LoVo (cell line): ENCODE measurements at regions not wholly inside any gene's neighbourhood (a gene's known extent, or its start where the extent isn't known, plus 50 kb on each side); places are given as distances from the start of the nearest gene placed in this dataset.

Source experiments
- DNase-seq: peaks from one replicate; pipeline ENCODE4 v3.0.0-alpha.2; 2016; ENCODE audit warnings: low spot score

DNA sequence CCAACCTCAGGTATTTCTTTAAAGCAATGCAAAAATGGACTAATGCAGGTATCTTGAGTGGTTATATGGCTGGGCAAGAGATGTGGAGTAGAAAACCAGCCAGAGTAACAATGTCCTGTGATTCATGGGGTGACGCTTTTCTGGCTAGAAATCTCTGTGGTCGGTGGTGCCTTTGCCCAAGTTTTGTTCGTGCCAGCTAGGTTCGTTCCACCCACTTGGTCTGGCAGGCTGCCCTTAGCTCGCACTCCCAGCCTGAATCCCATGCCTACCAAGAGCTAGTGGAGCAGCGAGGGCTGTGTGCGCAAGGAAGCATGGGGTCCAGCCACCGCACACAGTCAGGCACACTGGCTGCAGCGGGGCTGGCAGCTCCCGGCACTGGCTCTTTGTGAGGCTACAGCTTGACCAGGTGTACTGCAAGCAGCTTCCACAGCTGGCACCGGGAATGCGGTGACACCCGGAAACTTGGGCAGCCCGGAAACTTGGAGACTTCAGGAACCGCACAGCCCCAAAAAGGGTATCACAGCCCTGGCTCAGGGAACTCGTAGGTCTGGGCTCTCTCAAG lies 349.6 kb upstream of the PCDH20 start:
- DNase-seq = no peak

DNA sequence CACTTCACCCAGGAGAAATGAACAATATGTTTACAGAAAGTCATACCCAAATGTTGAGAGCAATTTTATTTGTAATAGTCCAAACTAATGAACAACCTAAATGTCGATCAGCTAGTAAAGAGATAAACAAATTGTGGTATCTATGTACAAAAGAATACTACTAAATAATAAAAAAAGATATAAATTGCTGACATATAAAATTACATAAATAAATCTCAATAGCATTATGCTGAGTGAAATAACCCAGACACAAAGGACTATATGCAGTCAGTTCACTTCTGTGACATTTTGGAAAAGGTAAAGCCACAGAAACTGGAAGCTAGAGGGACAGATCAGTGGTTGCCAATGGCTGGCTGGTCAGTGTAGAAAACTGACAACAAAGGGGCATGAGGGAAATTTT lies 346.0 kb upstream of the PCDH20 start:
- no peak for DNase-seq

DNA sequence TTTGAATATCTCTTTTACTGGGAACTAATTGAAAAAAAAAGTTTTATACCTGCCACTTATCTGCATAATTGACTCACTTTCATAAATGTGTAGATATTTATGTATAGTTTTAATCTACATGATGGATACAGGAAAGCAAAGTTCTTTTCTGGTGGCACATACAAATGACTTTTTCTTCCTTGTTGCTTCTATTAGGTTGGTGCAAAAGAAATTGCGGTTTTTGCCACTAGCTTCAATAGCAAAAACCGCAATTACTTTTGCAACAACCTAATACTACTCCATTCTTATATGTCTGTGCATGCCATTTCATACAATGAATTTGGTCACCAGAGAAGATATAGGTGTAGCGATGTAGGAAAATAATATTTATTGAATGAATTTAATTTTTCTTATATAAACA lies 344.5 kb upstream of the PCDH20 start:
- DNase-seq = no peak

DNA sequence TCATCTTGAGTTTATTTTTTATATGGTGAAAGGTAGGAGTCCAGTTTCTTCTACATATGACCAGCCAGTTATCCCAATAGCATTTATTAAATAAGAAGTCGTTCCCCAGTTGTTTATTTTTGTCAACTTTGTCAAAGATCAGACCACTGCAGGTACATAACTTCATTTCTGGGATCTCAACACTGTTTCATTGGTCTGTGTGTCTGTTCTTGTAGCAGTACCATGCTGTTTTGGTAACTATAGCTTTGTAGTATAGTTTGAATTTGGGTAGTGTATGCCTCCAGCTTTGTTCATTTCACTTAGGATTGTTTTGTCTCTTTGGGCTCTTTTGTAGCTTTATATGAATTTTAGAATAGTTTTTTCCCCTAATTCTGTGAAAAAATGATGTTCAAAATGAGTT lies 340.4 kb upstream of the PCDH20 start:
- no peak for DNase-seq

DNA sequence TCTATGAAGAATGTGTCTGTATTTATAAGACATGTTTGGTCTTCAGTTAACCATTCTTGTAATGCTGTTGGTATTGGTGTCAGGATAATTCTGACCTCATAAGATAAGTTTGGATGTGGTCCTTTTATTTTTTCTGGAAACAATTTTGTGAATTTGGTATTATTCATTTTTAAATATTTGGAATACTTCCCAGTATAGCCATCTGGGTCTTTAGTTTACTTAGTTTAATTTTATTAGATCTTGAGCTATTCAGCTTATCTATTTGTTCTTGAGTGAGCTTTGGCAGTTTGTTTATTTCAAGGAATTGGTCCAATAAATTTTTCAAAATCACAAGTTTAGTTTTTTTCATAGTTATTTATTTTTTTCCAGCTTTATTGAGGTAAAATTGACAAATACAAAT lies 335.4 kb upstream of the PCDH20 start:
- DNase-seq = no peak

DNA sequence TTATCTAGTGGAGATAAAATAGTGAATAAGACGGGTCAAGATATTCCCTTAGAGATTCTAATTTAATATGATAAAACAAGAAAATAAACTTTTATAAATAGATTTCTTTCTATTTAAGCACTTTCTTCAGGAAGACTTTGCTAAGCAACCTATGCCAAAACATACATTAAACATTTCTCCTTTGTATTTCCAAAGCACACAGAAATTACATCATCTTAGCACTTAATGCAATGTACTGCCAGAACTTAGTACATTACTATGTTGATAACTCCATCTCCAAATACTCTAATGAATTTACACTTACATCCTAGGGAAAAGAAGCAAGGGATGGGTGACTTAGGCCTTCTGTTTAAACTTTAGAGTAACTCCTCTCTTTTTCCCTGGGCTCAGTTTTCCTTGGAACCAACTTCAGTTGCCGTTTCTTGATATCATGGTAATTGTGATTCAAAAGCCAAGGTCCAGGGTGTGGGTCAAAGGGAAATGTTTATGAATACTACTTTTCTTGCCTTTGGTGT lies 322.6 kb upstream of the PCDH20 start:
- no peak for DNase-seq

DNA sequence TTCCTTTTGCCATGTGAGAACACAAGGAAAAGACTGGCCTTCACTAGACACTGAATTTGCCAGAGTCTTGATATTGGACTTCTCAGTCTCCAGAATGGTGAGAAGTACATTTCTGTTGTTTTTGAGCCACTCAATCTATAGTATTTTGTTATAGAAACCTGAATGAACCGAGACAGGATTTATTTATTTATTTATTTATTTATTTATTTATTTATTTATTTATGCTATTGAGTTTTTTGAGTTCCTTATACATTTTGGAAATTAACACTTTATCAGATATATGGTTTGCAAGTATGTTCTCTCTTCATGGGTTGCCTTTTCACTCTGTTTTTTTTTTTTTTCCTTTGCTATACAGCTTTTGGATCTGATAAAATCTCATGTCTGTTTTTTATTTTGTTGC lies 319.0 kb upstream of the PCDH20 start:
- DNase-seq = no peak

DNA sequence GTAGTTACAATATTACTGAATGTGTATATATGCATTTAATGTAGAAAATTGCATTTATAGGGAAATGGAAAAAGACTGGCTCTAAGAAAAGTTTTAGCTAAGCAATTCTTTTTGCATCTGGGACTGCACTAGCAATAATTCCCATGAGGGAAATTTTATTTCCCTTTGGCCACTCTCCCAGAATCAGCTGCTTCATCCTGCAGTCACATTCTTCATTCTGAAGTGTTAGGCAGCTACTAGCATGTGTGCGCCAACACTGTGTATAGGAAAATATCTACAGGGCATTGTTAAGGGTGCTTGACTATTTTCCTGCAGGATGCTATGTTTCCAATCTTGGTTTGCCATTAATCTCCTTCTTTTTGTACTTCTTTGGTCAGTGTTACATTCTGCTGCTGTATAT lies 312.8 kb upstream of the PCDH20 start:
- no peak for DNase-seq

DNA sequence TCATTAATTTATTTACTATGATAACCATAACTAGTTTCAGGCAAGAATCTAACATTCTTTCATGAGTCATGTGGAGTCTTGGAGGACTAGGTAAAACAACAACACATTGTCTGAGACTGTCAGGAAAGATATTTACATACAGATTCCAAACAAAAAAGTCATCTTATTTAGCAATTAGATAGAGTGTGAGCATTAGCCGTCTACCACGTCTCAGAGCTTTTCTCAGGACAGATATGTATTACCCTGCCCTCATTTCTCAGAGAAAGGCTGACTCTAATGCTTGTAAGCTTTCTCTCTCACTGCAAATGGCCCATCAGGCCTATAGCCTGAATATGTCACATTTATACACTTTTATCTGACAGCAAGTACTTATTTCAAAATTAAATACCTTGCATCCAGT lies 312.1 kb upstream of the PCDH20 start:
- no peak for DNase-seq

DNA sequence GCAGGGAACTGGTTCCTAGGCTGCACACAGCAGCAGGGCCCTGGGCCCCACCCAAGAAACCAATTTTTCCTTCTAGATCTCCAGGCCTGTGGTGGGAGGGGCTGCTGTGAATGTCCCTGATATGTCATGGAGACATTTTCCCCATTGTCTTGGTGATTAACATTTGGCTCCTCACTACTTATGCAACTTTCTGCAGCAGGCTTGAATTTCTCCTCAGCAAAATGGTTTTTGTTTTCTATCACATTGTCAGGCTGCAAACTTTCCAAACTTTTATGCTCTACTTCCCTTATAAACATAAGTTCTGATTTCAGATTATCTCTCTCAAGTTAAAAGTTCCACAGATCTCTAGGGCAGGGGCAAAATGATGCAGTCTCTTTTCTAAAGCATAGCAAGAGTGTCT lies 310.2 kb upstream of the PCDH20 start:
- no peak for DNase-seq

DNA sequence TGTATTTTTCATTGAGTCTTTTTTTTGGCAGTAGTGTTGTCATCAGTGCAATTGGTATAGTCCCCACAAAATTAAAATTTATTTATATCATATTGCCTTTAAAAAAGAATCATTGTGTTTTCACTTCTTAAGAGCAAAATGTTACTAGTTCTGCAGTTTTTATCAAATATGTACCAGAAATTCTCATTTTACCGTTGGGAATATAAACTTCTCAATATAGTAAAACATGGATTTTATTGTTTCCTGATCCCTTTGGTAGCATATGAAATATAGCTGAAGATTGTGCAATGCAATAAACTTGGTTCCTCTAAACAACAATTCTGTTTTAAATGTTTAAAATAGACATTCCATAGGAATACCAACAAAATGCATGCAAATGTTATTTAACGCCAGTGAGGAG lies 306.5 kb upstream of the PCDH20 start:
- no peak for DNase-seq

DNA sequence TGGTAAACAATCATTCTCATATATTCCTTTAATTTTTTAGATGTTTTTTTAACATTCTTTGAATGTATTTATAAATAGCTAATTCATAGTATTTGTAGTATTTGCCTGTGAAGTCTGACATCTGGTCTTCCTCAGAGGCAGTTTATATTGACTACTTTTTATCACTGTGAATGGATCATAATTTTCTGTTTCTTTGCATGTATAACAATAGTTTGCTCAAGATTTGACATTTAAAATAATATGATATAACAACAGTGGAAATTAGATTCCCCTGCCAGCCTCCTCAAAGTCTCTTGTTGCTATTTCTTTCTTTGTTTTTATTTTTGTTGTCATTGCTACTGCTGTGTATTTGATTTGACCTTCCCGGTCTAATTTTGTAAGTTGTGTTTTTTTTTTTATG lies 297.0 kb upstream of the PCDH20 start:
- DNase-seq = no peak

DNA sequence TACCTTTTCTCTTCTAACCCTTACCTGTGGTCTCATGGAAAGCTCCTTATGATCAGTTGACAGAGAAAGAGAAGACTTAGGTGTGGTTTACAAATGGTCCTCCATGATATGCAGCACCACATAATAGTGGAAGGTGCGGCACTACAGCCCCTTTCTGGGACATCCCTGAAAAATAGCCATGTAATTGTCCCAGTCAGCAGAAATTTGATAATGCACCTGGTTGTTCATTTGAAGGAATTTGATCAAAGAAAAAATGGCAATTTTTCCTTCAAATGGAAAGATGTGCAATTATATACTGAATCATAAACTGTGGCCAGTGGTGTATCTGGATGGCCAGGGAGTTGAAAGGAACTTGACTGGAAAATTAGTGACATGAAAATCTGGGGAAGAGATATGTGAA lies 293.6 kb upstream of the PCDH20 start:
- no peak for DNase-seq

DNA sequence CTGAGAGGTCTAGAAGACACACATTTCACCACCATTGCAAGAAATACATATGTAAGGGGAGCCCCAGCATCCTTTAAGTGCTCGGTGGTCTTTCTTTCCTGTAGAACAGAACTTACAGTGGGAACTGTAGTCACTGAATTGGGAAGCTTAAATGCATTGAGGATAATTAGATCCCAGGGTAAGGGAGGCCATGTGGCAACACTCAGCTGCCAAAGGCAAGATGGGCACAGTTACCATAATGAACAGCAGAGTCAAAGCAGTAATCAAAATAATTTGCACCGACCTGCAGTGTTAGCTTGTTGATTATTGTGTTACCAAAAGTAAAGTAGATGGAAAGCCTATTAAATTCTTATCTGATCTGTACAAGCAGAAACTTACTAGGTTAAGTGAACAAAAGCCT lies 291.2 kb upstream of the PCDH20 start:
- DNase-seq = no peak

DNA sequence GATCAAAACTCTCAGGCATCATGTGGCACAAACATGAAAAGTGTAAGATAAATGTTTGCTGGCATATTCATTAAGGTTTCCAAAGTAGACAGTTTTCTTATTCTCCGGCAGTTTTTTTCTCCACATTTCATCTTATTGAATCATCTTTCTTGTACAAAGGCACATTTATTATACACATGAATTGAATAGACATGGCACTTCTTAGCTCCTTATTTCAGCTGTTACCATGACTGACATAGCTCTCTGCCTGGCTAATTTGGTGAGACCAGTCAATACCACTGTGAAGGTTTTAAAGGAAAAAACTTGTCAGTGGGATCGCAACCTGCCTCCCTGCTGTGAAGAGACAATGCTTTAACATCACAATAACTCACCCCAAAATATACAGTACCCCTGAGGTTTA lies 285.0 kb upstream of the PCDH20 start:
- DNase-seq = no peak

DNA sequence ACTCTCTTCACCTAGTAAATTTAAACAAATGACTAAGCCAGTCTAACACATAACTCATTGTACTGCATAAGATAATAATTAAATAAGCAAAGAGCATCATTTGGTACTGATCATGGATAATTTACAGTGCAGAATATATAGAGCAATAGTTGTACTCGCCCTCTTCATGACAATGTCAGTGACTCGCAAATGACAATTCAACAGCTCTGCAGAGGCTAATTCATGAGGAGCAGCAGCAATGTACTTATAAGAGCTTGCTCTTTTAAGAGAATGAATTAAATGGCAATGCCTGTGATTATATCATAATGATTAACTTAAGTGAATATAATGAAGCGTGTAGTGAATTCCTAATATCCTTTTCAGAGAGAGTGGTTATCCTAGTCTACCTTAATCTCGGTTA lies 284.5 kb upstream of the PCDH20 start:
- DNase-seq = no peak

DNA sequence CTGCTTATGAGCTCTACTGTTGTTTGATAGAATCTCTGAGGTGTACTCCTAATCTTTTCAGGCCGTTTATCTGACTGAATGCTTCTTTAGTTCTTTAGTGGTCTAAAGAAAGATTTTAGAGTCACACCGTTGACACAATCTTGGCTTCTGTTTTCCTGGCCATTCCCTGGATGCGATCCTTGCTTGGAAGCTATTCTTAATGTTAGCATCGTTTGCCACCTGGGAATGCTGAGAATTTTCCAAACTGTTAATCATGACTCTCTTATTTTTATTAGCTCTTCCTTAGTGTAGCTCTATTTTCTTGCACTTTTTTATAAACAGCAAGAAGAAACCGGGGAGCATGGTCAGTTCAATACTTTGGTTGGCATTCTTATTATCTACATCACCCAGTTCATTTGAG lies 281.0 kb upstream of the PCDH20 start:
- DNase-seq = no peak

DNA sequence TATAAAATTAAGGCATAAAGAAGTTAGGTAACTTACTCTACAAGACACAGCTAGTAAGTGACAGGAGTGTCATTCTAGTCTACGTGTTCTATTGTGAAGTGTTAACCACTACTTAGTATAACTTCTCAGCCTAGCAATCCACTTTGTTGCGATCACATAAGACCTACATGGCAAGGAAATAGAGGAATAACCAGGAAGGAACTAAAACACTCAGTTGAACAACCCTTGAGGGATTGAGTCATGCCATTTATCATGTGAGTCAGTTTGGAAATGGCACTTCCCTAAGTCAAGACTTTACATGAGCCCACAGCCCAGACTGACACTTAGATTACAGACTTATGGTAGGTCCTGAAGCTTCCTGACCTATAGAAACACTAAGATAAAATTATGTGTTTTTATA lies 279.5 kb upstream of the PCDH20 start:
- DNase-seq = no peak

DNA sequence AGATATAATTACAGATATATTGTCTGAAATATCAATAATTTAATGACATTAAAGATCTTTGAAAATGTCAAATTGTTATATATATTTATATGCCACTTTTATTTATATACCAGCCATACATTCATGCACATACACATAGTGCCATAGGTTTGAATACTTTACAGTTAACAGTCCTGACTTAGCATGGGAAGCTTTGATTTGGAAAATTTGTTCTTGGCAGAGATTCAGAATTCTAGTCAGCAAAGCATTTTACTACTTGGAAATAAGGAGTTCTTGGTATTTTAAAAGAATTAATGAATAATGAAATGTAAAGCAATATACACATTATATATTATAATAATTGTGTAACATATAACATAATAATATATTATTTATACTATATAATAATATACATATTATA lies 277.0 kb upstream of the PCDH20 start:
- no peak for DNase-seq

DNA sequence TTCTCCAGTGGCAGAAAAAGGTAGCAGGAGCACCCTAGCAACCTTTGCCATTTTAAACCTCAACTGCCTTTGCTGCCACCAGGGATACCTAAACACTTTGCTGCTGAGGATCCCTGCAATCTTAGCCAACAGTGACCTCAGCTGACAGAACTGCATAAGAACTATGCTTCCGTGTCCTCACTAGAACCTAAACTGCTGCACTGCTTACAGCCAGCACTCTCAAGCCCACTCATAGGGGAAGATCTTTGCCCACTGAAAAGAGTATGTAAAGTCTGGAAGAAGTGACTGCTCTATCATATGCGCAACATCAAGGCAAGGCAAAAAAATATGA lies 270.0 kb upstream of the PCDH20 start:
- no peak for DNase-seq

DNA sequence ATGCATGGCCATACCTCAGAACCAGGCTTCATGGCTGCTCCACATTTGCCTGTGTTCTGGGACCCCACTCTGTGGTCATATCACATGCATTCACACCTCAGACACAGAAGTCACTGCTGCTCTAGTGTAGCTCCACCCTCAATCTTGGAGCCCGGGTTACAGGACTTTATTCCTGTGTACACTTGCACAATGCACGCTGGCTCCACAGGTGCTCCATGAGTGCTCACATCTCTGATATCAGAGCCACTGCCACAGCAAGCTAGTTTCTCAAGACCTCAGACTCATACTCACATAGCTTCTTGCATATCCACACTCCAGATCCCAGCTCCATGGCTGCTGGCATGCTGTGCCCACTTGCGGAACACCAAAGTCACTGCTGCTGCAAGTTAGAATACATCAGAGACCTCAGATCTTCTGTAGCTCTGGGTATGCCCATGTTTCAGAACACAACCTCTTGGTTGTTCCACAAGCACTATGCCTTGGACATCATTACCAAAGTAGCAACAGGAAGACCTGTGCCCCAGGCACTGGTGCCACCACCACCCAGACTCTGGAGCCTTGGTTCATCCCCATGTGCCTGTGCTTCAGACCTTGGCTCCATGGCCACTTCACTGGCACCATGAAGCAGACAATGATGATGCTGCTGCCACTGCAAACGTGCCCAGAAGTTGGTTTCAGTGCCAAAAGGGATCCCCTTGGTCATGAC lies 269.5 kb upstream of the PCDH20 start:
- no peak for DNase-seq

DNA sequence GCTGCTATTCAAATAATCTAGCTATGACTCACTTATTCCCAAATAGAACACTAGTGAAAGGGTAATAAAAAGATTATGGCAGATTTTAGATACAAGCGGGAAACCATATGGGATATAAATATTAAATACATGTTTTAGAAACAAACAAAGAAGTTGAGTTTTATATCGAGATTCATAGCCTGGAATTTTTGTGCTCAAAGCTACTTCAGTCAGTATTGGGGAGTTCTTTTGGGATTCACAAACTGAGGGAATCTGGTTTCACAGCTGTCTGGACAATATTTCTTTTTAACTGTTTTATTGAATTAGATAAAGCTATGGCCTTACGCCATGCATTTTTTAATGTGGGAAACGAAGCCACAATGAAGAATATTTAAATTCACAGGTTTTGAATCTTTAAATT lies 257.1 kb upstream of the PCDH20 start:
- DNase-seq = no peak

DNA sequence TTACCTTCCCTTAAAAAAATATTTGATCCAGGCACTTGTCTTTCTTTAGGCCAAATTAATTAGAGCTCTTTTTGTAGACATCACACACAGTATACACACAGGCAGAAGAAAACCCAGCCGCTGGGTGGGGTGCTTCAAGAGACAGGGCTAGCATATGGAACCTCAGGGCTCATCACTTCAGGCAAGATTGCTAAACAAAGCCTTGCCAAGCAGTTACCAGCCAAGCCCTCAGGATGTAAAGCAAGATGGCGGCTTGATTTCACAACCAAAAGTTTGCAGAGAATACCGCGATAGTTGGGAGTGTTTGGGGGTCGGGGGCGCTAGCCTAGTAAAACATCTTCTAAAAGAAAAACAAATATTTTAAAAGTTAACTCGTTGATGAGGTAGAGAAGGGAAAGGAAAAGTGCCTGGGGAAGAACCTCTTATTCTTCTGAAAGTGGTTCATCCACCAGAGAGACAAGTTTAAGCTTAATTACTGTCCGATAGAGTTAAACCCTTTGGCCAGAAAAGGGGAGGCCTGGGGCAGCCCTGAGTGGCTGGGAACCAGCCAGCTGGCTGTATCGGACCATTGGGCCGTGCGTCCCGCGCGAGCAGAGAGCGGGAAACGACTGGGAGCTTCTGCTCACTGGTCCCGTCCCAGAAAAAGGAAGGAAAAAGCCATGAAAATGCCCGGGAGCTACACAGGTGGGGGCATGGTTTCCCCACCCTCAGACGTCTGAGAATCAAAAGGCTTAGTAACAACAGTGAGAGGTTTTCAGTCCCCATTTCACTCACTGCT lies 254.9 kb upstream of the PCDH20 start:
- no peak for DNase-seq
